Epidermal melanocyte (primary cell): ENCODE measurements at regions not wholly inside any gene's neighbourhood (a gene's known extent, or its start where the extent isn't known, plus 50 kb on each side); places are given as distances from the start of the nearest gene placed in this dataset.
"Not testable (repeated sequence)": the region's sequence is repeated elsewhere in the genome, so short reads cannot be mapped to it uniquely, and the experiment has no call there.

Experiments
- DNase-seq: peaks from one replicate; pipeline ENCODE4 v3.0.0; 2011; ENCODE audit warnings: low spot score; ENCODE audit not compliant: insufficient read length

DNA sequence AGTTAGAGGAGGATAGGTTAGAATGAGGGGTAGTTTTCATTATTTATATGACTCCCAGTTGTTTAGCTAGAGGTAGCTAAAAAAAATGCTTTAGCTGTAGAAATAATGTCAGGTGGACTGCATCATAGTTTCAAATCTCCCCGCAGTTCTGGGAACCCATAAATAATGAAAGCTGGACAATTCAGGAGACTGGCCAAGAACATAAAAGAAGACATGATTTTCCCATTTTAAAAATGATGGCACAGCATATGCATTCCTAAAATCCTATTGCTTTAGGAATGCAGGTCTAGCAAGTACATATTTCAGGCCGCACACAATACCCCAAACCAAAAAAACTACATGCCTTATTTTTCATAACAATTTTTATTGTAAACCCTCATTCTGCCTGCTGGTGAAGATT is 143.3 kb downstream of the CTH start:
- no peak for DNase-seq

DNA sequence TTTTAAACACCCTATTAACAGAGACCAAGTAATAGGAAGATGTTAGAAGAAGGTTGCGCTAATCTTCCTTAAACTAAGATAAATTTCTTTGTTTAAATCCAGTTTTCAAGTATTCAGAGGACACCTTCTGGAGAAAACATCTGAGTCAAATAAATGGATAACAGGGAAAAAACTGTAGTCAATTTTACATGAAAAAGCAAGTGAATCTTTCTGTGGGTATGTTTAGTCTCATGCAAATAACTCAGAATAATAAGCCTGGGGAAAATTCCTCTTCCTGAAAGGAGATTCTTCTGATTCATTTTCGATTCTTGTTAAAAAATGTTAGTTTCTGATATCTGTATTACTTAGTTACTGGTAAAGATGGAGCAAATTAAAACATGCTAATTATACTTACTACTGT is 145.5 kb downstream of the CTH start:
- DNase-seq: no peak

DNA sequence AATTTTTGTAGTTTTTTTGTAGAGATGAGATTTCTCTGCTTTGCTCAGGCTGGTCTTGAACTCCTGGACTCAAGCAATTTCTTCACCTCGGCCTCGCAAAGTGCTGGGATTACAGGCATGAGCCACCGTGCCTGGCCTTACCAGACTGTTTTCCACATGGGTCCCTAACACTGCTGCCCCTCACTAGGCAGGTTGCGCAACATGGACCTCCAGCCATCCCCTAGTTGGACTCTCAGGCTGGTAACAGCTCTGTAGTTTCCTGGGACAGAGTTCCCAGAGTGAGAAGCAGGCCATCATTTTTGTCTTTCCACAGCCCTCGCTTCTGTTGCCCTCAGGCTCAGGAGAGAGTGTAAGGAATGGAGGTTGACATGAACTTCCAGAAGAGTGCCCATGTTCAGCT is 156.1 kb downstream of the CTH start:
- DNase-seq: no peak

GRCh38 chr1:70571191-70571590 is 160.1 kb downstream of the CTH start:
- no peak for DNase-seq

DNA sequence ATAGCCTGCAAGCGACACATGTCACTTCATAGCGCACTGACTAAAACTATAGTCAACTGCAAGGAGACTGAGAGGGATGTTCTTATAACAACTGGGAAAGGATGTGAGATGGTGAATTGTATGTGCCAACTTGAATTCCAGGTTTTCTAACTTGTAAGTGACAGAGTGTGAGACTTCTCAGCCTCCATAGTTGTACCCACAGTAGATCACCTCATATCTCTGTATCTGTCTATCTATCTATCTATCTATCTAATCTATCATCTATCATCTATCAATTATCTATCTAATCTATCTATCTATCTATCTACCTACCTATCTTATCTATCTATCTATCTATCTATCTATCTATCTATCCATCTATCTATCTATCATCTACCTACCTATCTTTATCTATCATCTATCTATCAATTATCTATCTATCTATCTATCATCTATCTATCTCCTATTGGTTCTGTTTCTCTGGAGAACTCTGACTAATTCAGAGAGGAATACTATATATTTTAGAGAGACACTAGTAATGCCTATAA is 162.3 kb downstream of the CTH start:
- DNase-seq: no peak

- DNase-seq: no peak
Measured at GRCh38 chr1:70581661-70582060, 170.6 kb downstream of the CTH start.

DNA sequence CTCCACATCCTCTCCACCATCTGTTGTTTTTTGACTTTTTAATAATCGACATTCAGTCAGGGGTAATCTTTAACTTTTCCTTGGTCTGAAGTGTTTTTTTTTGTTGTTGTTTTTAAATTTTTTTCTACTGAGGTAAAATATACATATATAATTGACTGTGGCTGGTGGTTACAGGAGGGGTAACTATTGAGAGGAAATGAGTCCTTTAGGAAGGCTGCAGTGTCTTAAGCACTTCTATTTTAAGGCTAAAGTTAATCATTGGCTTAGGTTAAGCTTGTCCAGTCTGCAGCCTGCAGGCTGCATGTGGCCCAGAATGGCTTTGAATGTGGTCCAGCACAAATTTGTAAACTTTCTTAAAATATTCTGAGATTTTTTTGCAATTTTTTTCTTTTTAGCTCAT is 172.5 kb downstream of the CTH start:
- no peak for DNase-seq

DNA sequence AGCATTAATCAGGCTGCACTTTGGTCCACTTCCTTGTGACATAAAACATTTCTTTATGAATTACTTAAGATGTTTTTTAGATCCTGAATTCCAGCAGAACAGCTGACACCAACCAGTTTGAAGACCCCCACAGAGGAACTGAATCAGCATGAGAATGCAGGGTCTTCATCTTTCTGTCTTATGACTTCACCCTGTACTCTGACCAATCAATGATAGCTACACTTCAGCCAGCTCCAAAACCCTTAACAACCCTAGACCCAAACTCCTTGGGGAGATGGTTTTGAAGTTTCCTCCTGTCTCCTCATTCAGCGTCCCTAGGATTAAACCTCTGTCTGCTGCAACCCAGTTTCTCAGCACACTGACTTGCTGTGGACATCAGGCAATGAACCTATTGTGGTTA is 175.0 kb downstream of the CTH start:
- no peak for DNase-seq

DNA sequence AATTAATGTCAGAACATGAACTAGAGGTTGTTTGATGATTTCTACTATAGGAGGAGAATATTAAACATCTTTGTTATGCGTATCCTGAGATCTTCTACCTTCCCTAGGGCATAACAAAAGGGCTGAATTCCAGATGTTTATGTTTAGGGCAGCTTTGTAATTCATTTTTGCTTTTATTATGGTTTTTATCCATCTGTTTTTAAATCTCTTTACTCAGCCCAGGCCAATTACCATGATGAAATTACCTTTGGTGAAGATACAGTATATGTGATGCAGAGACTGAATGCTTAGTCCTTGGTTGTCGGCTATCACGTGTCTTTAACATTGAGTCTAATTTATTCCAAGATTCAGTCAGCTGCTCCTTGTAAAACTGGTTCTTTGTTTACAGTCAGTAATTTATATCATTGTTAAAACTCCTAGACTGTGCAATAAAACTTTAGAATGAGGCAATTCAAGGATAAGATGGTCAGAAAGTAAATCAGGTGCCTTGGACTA is 176.9 kb downstream of the CTH start:
- DNase-seq: no peak

- DNase-seq: not testable (repeated sequence)
Measured at GRCh38 chr1:70593551-70593950, 182.5 kb downstream of the CTH start.

GRCh38 chr1:70608815-70609214 is 197.7 kb downstream of the CTH start:
- DNase-seq: no peak

DNA sequence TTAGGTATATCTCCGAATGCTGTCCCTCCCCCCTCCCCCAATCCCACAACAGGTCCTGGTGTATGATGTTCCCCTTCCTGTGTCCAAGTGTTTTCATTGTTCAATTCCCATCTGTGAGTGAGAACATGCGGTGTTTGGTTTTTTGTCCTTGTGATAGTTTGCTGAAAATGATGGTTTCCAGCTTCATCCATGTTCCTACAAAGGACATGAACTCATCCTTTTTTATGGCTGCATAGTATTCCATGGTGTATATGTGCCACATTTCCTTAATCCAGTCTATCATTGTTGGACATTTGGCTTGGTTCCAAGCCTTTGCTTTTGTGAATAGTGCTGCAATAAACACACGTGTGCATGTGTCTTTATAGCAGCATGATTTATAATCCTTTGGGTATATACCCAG is 199.1 kb downstream of the CTH start:
- DNase-seq: not testable (repeated sequence)

GRCh38 chr1:70616946-70617345 is 205.9 kb downstream of the CTH start:
- DNase-seq: no peak

GRCh38 chr1:70617728-70618127 is 206.7 kb downstream of the CTH start:
- no peak for DNase-seq

GRCh38 chr1:70627910-70628309 is 216.8 kb downstream of the CTH start:
- no peak for DNase-seq

DNA sequence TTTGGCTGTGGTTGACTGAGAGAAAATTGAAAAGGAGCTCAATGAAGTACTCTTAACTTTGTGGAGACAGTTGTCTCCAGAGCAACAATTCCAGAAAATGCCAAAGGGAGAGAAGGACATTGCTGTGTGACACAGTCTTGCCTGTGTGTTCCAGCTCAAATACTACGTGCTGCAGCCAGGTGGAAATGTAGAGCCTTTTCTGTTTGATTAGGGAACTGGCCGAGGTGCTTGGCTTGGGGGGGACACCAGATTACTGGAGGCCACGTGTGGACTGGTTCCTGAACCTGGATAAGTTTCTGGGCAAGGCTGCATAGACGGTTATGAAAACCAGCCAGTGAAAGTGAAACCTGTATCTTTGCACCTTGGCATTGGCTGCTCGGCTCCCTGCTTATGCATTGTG is 217.9 kb downstream of the CTH start:
- DNase-seq: no peak

- no peak for DNase-seq
Measured at GRCh38 chr1:70633004-70633403, 221.9 kb downstream of the CTH start.

DNA sequence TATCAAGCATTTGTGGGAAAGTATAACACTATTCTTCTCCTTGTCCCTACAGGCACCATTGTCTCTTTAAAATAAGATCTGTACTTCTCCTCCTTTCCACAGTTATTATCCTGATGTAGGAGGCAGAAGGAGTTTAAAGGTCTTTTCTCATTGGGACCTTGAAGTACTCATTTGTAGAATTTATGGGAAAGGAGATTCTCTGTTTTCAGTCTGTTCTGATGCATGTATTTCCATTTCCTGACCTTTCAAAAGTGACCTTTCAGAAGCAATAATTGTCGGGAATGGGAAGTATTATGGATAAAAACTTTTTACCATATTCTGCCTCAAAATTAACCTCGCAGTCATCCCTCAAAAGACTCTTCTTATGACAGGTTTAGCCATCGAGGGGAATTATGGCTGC is 224.8 kb downstream of the CTH start:
- no peak for DNase-seq

GRCh38 chr1:70641868-70642267 is 230.8 kb downstream of the CTH start:
- no peak for DNase-seq

DNA sequence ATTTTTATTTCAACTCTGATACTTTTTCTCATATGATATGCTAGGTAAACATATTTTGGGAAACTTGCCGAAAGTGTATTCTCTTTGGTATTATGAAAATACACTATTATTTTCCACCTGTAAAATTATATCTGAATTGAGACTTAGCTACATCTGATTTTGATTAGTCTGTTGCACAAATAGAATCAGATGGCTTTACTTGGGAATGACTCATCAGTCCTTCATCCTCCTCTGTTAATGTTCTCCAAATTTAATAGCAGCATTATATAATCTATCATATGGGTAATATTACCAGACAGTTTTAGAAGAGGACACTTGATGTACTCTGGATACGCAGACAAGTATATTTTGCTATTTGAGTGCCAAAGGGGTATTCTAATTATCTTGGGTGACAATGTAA is 245.3 kb downstream of the CTH start:
- no peak for DNase-seq

- no peak for DNase-seq
Measured at GRCh38 chr1:70659891-70660290, 248.8 kb downstream of the CTH start.

GRCh38 chr1:70666381-70667140 is 255.5 kb downstream of the CTH start:
- no peak for DNase-seq

GRCh38 chr1:70667494-70668170 is 256.6 kb downstream of the CTH start:
- no peak for DNase-seq
